K562 (cell line): ENCODE measurements at regions not wholly inside any gene's neighbourhood (a gene's known extent, or its start where the extent isn't known, plus 50 kb on each side); places are given as distances from the start of the nearest gene placed in this dataset.

ENCODE experiments used
- CTCF ChIP-seq, 3 experiments: IDR thresholded peaks in 2 of 3; conservative IDR thresholded peaks in 1 of 3; 2 replicates each; pipeline ENCODE4 v1.5.1; 2011 to 2012; ENCODE audit warnings: low read length in 3 of 3, mild to moderate bottlenecking in 3 of 3, control low read depth in 2 of 3, improper control_type of control experiment in 1 of 3, inconsistent platforms in 1 of 3, low read depth in 1 of 3, mixed read lengths in 1 of 3, moderate library complexity in 1 of 3; ENCODE audit not compliant: insufficient read depth in 2 of 3
- JUN ChIP-seq, 2 experiments: sonication (generic) in 1 of 2; formaldehyde crosslinking in 1 of 2; IDR thresholded peaks; 2 replicates each; pipeline versions ENCODE4 v1.6.1 to v1.8.0; 2012 to 2022; ENCODE audit warnings: borderline replicate concordance in 2 of 2, mild to moderate bottlenecking in 2 of 2, improper control_type of control experiment in 1 of 2, low read depth in 1 of 2, low read length in 1 of 2, missing genetic modification reagents in 1 of 2
- MAX ChIP-seq: sonication (generic); formaldehyde crosslinking; IDR thresholded peaks from 2 replicates; pipeline ENCODE4 v1.9.0; 2022; ENCODE audit warnings: mild to moderate bottlenecking, missing genetic modification reagents
- MCM5 ChIP-seq: fragments of 450-650 bp; IDR thresholded peaks from 2 replicates; pipeline ENCODE4 v1.6.1; 2016; ENCODE audit warnings: low read depth
- MYC ChIP-seq, 2 experiments: fragments of 250-450 bp in 1 of 2; sonication (Bioruptor Pico) in 1 of 2; IDR thresholded peaks; 2 replicates each; pipeline versions ENCODE4 v1.5.1 to v1.6.1; 2012 to 2021; ENCODE audit warnings: low read depth in 2 of 2, borderline replicate concordance in 1 of 2, improper control_type of control experiment in 1 of 2, low read length in 1 of 2, mild to moderate bottlenecking in 1 of 2, moderate library complexity in 1 of 2
- POLR2AphosphoS5 ChIP-seq: IDR thresholded peaks from 2 replicates; pipeline ENCODE4 v1.6.1; 2011; ENCODE audit warnings: mild to moderate bottlenecking, low read depth, low read length, moderate library complexity; ENCODE audit not compliant: control insufficient read depth, insufficient read depth
- RFX5 ChIP-seq: IDR thresholded peaks from 2 replicates; pipeline ENCODE4 v1.6.1; 2011; ENCODE audit warnings: low read depth, mild to moderate bottlenecking, improper control_type of control experiment, low read length

- TF ChIP-seq MYC (IDR thresholded peaks at IDR 0.05; ENCODE audit: low read depth, low read length) (no peak), MYC (CRISPR knock-in tag; IDR thresholded peaks at IDR 0.05; ENCODE audit: borderline replicate concordance, low read depth) (no peak), MCM5 (no peak), MAX (no peak), RFX5 (no peak), POLR2AphosphoS5 (no peak), CTCF (IDR thresholded peaks at IDR 0.05 in 2 of 3, conservative IDR thresholded peaks at IDR 0.05 in 1 of 3; ENCODE audit: insufficient read depth in 2 of 3, low read depth in 1 of 3, low read length in 3 of 3) (no peak), JUN (IDR thresholded peaks at IDR 0.05; ENCODE audit: borderline replicate concordance, low read depth, low read length) (no peak), JUN (CRISPR knock-in tag; IDR thresholded peaks at IDR 0.05; ENCODE audit: borderline replicate concordance) (no peak)
These were observed 122.2 kb upstream of the GRAMD2B start for GRCh38 chr5:126301056-126301455.
